ENCODE measurements at regions not wholly inside any gene's neighbourhood (a gene's known extent, or its start where the extent isn't known, plus 50 kb on each side); places are given as distances from the start of the nearest gene placed in this dataset.
"Not testable (repeated sequence)": the region's sequence is repeated elsewhere in the genome, so short reads cannot be mapped to it uniquely, and the experiment has no call there.

DNA sequence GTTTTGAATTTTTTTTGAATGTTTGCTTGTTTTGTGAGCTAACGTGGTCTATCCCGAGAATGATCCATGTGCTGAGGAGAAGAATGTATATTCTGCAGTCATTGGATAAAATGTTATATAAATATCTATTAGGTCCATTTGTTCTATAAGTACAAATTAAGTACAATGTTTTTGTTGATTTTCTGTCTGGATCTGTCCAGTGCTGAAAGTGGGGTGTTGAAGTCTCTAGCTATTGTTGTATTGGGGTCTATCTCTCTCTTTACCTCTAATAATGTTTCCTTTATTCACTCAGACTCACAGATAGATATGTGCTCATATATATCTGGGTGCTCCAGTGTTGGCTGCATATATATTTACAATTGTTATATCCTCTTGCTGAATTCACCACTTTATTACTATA lies 144.8 kb upstream of the SETMAR start:
- DNase-seq, result no peak

GRCh38 chr3:4162096-4162495 lies 141.1 kb upstream of the SETMAR start:
- no peak for DNase-seq

- no peak for DNase-seq
Observed at GRCh38 chr3:4163011-4163410, 140.2 kb upstream of the SETMAR start.

DNA sequence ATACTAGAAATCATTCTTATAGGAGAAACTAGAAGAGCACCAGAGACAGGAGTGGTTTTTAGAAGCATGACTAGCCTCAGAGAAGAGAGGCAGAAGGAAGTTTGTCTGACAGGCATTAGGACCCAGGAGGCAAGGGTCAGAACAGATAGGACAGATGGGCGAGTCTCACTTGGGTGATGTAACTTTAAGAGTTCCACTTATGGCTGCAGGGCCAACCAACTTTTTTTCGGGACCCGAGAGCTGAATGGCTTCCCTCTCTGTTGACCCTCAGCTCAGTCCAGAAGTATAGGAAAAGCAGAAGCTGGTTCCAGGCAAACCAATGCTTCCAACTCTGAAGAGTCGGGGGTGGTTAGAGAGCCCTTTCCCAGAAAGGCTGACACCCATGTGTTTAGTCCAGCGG lies 136.6 kb upstream of the SETMAR start:
- no peak for DNase-seq

DNA sequence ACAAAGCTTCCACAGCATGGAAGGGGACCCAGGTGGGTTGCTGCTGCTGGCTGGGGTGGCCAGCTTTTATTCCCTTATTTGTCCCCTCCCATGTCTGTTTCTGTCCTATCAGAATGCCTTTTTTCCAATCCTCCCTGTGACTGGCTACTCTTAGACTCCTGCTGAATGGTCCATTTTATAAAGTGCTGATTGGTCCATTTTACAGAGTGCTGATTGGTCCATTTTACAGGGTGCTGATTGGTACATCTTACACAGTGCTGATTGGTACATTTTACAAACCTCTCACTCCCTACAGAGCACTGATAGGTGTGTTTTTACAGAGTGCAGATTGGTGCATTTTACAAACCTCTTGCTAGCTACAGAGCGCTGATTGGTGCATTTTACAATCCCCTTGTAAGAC lies 135.9 kb upstream of the SETMAR start:
- not testable (repeated sequence) for DNase-seq

DNA sequence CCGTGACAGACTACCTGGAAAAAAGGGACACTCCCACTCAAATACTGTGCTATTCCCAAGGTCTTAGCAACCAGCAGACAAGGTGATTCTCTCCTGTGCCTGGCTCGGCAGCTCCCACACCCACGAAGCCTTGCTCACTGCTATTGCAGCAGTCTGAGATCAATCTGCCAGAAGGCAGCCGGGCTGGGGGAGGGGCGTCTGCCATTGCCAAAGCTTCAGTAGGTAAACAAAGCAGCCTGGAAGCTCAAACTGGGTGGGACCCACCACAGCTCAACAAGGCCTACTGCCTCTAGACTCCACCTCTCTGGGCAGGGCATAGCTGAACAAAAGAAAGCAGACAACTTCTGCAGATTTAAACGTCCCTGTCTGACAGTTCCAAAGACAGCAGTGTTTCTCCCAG lies 128.4 kb upstream of the SETMAR start:
- no peak for DNase-seq

- DNase-seq, result no peak
Observed at GRCh38 chr3:4191971-4192370, 111.2 kb upstream of the SETMAR start.

DNA sequence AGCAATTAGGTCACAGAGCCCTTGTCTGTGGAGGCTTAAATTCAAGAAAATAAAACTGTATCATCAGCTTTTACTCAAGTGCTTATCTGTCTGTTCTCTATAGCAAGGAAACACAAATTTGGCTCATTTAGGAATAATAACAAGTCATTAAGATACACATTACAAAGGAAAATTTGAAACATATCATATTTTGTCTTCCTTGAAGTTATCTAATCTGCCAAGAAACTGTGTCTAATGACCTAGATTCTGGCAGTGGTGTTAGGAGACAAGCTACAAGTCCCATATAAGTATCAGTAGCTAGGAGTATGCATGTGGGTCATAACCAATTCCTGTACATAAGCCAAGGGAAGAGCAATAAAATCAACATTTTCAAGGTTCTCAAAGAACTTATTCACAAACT lies 108.2 kb upstream of the SETMAR start:
- DNase-seq, result no peak

GRCh38 chr3:4196506-4197147 lies 106.5 kb upstream of the SETMAR start:
- no peak for DNase-seq

DNA sequence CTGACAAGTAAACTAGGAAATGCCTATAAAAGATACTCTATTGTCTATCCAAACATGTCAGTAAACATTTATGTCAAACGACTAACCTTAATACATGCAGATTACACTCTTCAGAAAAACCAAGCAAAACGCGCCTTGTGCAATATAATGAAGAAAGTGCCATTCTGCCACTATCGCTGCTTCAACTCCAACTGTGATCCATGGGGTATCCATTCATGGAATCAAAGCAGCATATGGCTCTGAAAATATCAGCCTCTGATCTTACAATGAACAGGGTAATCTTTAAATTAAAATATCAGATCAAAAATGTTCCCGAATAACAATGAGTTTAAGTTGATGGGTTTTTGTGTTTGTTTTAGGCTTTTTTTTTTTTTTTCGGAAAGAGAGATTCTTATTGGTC lies 105.5 kb upstream of the SETMAR start:
- no peak for DNase-seq

- DNase-seq, result no peak
Observed at GRCh38 chr3:4198491-4198890, 104.7 kb upstream of the SETMAR start.

GRCh38 chr3:4204776-4205175 lies 98.4 kb upstream of the SETMAR start:
- not testable (repeated sequence) for DNase-seq

GRCh38 chr3:4207672-4208071 lies 95.5 kb upstream of the SETMAR start:
- no peak for DNase-seq

DNA sequence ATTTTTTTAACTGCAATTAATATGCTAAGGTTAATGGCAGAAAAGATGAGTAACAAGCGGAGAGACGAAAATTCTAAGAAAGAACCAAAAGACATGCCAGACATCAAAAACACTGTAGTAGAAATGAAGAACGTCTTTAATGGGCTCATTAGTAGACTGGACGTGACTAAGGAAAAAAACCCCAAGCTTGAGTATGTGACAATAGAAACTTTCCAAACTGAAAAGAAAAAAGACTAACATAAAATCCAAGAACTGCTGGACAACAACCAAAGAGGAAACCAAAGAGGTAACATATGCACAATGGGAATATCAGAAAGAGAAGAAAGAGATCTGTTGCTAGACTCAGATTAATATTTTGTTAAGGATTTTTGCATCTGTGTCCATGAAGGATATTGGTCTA lies 94.6 kb upstream of the SETMAR start:
- DNase-seq, result no peak

DNA sequence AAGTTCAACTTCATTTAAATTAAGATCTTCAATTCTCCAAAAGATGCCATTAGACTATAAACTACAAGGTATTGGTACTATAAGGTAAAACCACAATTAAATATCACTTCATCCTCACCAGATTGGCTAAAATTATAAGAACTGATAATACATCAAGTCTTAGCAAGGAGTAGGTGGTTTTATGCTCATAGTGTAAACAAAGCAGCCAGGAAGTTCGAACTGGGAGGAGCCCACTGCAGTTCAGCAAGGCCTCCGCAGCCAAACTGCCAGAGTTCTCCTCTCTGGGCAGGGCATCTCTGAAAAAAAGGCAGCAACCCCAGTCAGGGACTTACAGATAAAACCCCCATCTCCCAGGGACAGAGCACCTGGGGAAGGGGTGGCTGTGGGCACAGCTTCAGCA lies 91.6 kb upstream of the SETMAR start:
- DNase-seq, result no peak

DNA sequence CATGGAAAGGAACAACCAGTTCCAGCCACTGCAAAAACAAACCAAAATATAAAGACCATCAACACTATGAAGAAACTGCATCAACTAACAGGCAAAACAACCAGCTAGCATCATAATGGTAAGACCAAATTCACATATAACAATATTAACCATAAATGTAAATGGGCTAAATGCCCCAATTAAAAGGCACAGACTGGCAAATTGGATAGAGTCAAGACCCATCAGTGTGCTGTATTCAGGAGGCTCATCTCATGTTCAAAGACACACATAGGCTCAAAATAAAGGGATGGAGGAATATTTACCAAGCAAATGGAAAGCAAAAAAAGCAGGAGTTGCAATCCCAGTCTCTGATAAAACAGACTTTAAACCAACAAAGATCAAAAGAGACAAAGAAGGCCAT lies 89.7 kb upstream of the SETMAR start:
- not testable (repeated sequence) for DNase-seq

DNA sequence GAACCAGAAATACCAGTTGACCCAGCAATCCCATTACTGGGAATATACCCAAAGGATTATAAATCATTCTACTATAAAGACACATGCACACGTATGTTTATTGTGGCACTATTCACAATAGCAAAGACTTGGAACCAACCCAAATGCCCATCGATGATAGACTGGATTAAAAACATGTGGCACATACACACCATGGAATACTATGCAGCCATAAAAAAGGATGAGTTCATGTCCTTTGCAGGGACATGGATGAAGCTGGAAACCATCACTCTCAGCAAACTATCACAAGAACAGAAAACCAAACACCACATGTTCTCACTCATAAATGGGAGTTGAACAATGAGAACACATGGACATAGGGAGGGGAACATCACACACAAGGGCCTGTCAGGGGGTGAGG lies 86.2 kb upstream of the SETMAR start:
- not testable (repeated sequence) for DNase-seq

GRCh38 chr3:4218456-4219226 lies 84.5 kb upstream of the SETMAR start:
- no peak for DNase-seq

DNA sequence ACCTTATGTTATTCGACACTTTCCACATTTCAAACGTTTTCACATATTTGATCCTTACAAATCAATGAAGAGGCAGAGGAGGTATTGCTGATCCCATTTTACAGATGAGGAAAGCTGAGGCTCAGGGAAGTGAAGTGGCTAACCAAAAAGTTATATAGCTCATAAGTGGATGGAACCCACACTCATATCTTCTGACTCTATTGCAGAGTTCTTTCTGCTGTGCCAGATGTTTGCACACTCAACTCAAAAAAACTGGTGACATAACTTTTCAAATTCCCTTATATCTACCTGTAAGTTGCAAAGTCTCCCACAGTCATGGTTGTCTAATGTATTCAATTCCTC lies 84.0 kb upstream of the SETMAR start:
- no peak for DNase-seq

- no peak for DNase-seq
Observed at GRCh38 chr3:4220065-4220464, 83.1 kb upstream of the SETMAR start.

GRCh38 chr3:4222574-4223175 lies 80.5 kb upstream of the SETMAR start:
- no peak for DNase-seq

DNA sequence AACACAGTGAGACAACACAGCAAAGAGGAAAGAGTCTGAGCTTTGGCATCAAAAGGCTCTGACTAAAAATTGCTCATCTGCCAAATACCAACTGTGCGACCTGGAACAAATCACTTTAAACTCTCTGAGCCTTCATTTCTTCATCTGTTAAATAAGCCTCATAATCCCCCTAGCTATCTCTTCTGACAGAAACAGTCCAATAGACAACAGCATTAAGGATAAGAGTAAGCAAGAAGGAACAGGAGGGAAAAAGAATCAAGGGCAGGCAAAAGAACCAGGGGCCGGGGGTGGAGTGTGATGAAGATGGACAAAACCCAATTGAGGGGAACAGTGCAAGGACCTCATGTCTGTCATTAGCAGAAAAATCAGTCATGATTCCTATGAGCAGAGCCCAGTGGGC lies 79.4 kb upstream of the SETMAR start:
- no peak for DNase-seq

GRCh38 chr3:4224331-4224730 lies 78.8 kb upstream of the SETMAR start:
- no peak for DNase-seq

GRCh38 chr3:4225005-4225471 lies 78.1 kb upstream of the SETMAR start:
- no peak for DNase-seq

Measured in CD4-positive, alpha-beta T cell treated with Interleukin-17A for 1 hour (primary cell).